Adrenal gland (tissue), 9 donors: ENCODE measurements at regions not wholly inside any gene's neighbourhood (a gene's known extent, or its start where the extent isn't known, plus 50 kb on each side); places are given as distances from the start of the nearest gene placed in this dataset.

Experiments
- DNase-seq, 7 donors: peaks; one replicate each; pipeline ENCODE4 v3.0.0-alpha.2; 2019 to 2020
- H3K27ac ChIP-seq, 5 donors: fragments of 200-600 bp; sonication (generic) in 4 of 5; 1 replicate in 3 of 5; 2 replicates in 2 of 5; pipeline versions ENCODE4 v1.5.1 to v1.8.0; 2016 to 2020; ENCODE audit warnings: mild to moderate bottlenecking in 1 of 5
- H3K27me3 ChIP-seq: fragments of 200-600 bp; 2 replicates; pipeline ENCODE4 v1.8.0; 2021
- H3K36me3 ChIP-seq, 2 donors: fragments of 200-600 bp; replicated peaks in 1 of 2; 1 replicate in 1 of 2; 2 replicates in 1 of 2; pipeline versions ENCODE4 v1.5.1 to v1.8.0; 2018 to 2022
- H3K4me1 ChIP-seq, 2 donors: fragments of 200-600 bp; replicated peaks in 1 of 2; 1 replicate in 1 of 2; 2 replicates in 1 of 2; pipeline versions ENCODE4 v1.5.1 to v1.8.0; 2018 to 2021
- H3K4me3 ChIP-seq, 4 donors: fragments of 200-600 bp; sonication (generic) in 3 of 4; one replicate each; pipeline ENCODE4 v1.5.1; 2016 to 2018
- H3K9me3 ChIP-seq, 3 donors: fragments of 200-600 bp; sonication (generic) in 1 of 3; replicated peaks in 1 of 3; 1 replicate in 2 of 3; 2 replicates in 1 of 3; pipeline versions ENCODE4 v1.5.1 to v1.8.0; 2016 to 2021
- CTCF ChIP-seq, 6 experiments: fragments of 450-650 bp in 4 of 6; fragments of 200-600 bp in 2 of 6; sonication (generic) in 1 of 6; IDR thresholded peaks; 1 replicate in 5 of 6; 2 replicates in 1 of 6; pipeline versions ENCODE4 v1.5.1 to v1.8.0; 2016 to 2021; ENCODE audit warnings: antibody characterized with exemption in 6 of 6, mild to moderate bottlenecking in 2 of 6, moderate library complexity in 1 of 6
- POLR2A ChIP-seq, 2 donors: fragments of 450-650 bp; IDR thresholded peaks; one replicate each; pipeline ENCODE4 v1.6.1; 2017; ENCODE audit warnings: antibody characterized with exemption in 2 of 2, mild to moderate bottlenecking in 2 of 2, moderate library complexity in 1 of 2
- WGBS, 4 donors: extraction: QIAGEN DNeasy Blood & Tissue Kit in 2 of 4; methylation state at CpG; one replicate each; pipeline versions ENCODE4 v1.1.5 to v1.1.7; 2013 to 2017; 5-methylcytosine and 5-hydroxymethylcytosine counted together
- intact Hi-C, 2 donors: fragments of 100-400 bp; cut with DNase I; formaldehyde crosslinking; loops; one replicate each; pipeline versions ENCODE4 v1.14.1 to v1.15.0; 2022 to 2023
- donor health status: healthy with polysubstance abuse.
- donor health status: Bipolar disorder and iron deficiency.
- donor health status: DM: yes; HTN: yes; CAD: no.
- donor health status: DM: no; HTN: no; CAD: no.
- donor health status: DM: no; HTN: no; CAD: no.

GRCh38 chr15:93210995-93211394, 122.0 kb upstream of the RGMA start:
- 78 to 84% (median 80%) methylated on average over 5 of the region's 5 CpGs for WGBS, 4 donors
- no peak for TF ChIP-seq CTCF (IDR thresholded peaks at IDR 0.05)
- Histone ChIP-seq H3K4me1 (no peaks in the 10 kb centered on the region), H3K27me3 (no peaks in the 10 kb centered on the region), H3K9me3 (no peaks in the 10 kb centered on the region), H3K4me3 (no peak overlapping the region), H3K36me3 (no peaks in the 10 kb centered on the region), H3K27ac (no peak overlapping the region)
- intact Hi-C loops: no loop called here
- no peak for DNase-seq

- Histone ChIP-seq H3K27ac (no peak overlapping the region), H3K4me1 (no peaks in the 10 kb centered on the region), H3K9me3 (no peaks in the 10 kb centered on the region), H3K36me3 (no peaks in the 10 kb centered on the region), H3K4me3 (no peak overlapping the region), H3K27me3 (no peaks in the 10 kb centered on the region)
- intact Hi-C loops: no loop called here
- no peak for DNase-seq
- 75 to 81% (median 78%) methylated on average over 11 of the region's 11 CpGs for WGBS, 4 donors
- TF ChIP-seq CTCF (IDR thresholded peaks at IDR 0.05) (no peak), POLR2A (IDR thresholded peaks at IDR 0.05) (no peak)
Observed at GRCh38 chr15:93209690-93210445, 120.9 kb upstream of the RGMA start.

- WGBS, 4 donors: 36 to 67% (median 63%) methylated on average over 1 of the region's 1 CpG
- Histone ChIP-seq H3K9me3 (no peaks in the 10 kb centered on the region), H3K4me3 (no peak overlapping the region), H3K36me3 (no peaks in the 10 kb centered on the region), H3K27me3 (no peaks in the 10 kb centered on the region), H3K27ac (no peak overlapping the region), H3K4me1 (no peaks in the 10 kb centered on the region)
- no peak for TF ChIP-seq POLR2A (IDR thresholded peaks at IDR 0.05)
- intact Hi-C loops: no loop called here
- no peak for DNase-seq
Observed at GRCh38 chr15:93206893-93207292, 117.9 kb upstream of the RGMA start.

GRCh38 chr15:93205413-93205812, 116.4 kb upstream of the RGMA start:
- TF ChIP-seq POLR2A (IDR thresholded peaks at IDR 0.05) (no peak), CTCF (IDR thresholded peaks at IDR 0.05) (no peak)
- Histone ChIP-seq H3K27ac (no peak overlapping the region), H3K36me3 (no peaks in the 10 kb centered on the region), H3K4me3 (no peak overlapping the region), H3K4me1 (no peaks in the 10 kb centered on the region), H3K27me3 (no peaks in the 10 kb centered on the region), H3K9me3 (no peaks in the 10 kb centered on the region)
- WGBS, 4 donors: 65 to 81% (median 73%) methylated on average over 8 of the region's 8 CpGs
- DNase-seq: no peak
- intact Hi-C loops: no loop called here

GRCh38 chr15:93203036-93203435, 114.0 kb upstream of the RGMA start:
- Histone ChIP-seq H3K27ac (no peak overlapping the region), H3K27me3 (no peaks in the 10 kb centered on the region), H3K4me3 (no peak overlapping the region), H3K4me1 (no peaks in the 10 kb centered on the region), H3K9me3 (no peaks in the 10 kb centered on the region), H3K36me3 (no peaks in the 10 kb centered on the region)
- intact Hi-C loops: no loop called here
- no peak for DNase-seq
- 28 to 56% (median 36%) methylated on average over 1 of the region's 1 CpG for WGBS, 4 donors
- TF ChIP-seq POLR2A (IDR thresholded peaks at IDR 0.05): no peak
- TF ChIP-seq CTCF (IDR thresholded peaks at IDR 0.05): no peak
